ENCODE measurements at regions not wholly inside any gene's neighbourhood (a gene's known extent, or its start where the extent isn't known, plus 50 kb on each side); places are given as distances from the start of the nearest gene placed in this dataset.

- no peak overlapping the region for H3K27ac ChIP-seq
- H3K4me1 ChIP-seq = no peaks in the 10 kb centered on the region
- no peaks in the 10 kb centered on the region for H3K27me3 ChIP-seq
- no peaks in the 10 kb centered on the region for H3K36me3 ChIP-seq
- no peak for DNase-seq (ENCODE audit: low spot score in 2 of 2)
- TF ChIP-seq POLR2AphosphoS5 (IDR thresholded peaks at IDR 0.05) (no peak), CTCF (IDR thresholded peaks at IDR 0.05) (no peak), POLR2A (IDR thresholded peaks at IDR 0.05) (no peak)
- intact Hi-C loops (cut with DNase I; ENCODE audit: low total_unique reads) = no loop called here
- H3K9me3 ChIP-seq = no peaks in the 10 kb centered on the region
- H3K4me3 ChIP-seq = no peak overlapping the region
Measured at GRCh38 chr4:30879855-30880598, 159.9 kb downstream of the PCDH7 start.

DNA sequence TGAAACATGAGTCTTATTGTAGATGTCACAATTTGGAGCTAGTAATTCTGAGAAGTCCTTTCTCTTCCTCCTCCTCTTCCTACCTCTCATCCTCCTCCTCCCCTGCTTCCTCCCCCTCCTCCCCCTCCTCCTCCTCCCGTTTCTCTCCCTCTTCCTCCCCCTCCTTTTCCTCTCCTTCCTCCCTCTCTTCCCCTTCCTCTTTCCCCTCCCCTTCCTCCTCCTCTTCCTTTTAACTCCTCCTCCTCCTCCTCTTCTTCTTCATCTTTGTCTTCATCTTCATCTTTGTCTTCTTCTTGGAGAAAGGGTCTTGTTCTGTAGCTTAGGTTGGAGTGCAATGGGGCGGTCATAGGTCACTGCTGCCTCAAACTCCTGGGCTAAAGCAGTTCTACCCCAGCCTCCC, 161.8 kb downstream of the PCDH7 start:
- DNase-seq (ENCODE audit: low spot score in 2 of 2) = no peak
- H3K27me3 ChIP-seq = no peaks in the 10 kb centered on the region
- H3K36me3 ChIP-seq = no peaks in the 10 kb centered on the region
- no peak overlapping the region for H3K4me3 ChIP-seq
- no peaks in the 10 kb centered on the region for H3K9me3 ChIP-seq
- intact Hi-C loops (cut with DNase I; ENCODE audit: low total_unique reads) = no loop called here
- TF ChIP-seq POLR2AphosphoS5 (IDR thresholded peaks at IDR 0.05) (no peak), CTCF (IDR thresholded peaks at IDR 0.05) (no peak), POLR2A (IDR thresholded peaks at IDR 0.05) (no peak)
- H3K4me1 ChIP-seq = no peaks in the 10 kb centered on the region
- H3K27ac ChIP-seq = no peak overlapping the region

GRCh38 chr4:30882443-30882842, 162.3 kb downstream of the PCDH7 start:
- Histone ChIP-seq H3K4me3 (no peak overlapping the region), H3K36me3 (no peaks in the 10 kb centered on the region), H3K4me1 (no peaks in the 10 kb centered on the region), H3K27me3 (no peaks in the 10 kb centered on the region), H3K27ac (no peak overlapping the region), H3K9me3 (no peaks in the 10 kb centered on the region)
- TF ChIP-seq POLR2AphosphoS5 (IDR thresholded peaks at IDR 0.05) (no peak), POLR2A (IDR thresholded peaks at IDR 0.05) (no peak)
- no peak for DNase-seq (ENCODE audit: low spot score in 2 of 2)
- intact Hi-C loops (cut with DNase I; ENCODE audit: low total_unique reads) = no loop called here

DNA sequence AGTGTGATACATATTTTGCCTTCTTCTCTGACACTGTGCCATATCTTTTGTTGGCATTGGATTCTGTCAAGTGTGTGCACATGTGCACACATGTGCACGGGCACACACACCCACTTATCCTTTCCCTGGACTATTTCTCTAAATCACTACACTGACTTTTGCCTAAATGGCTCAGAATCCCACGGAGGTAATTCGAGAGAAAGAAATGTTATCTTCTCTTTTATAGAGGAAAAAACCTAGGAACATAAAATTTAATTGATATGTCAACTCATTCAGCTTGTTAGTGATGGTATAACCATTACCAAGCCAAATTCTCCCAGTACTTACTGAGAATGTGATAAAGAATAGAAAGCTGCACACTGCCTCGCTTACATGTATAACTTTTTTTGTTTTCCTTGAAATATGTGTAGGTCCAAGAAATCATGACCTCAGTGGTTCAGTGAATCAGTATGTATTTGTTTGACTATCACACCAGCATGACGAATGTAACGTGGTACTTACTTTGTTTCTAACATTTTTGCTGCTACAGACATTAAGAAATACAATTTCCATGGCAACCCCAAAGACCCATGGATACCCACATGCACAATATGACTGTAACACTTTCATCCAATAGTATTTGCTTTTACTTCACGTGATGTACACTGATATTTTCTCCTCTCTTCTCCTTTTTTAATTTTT, 163.0 kb downstream of the PCDH7 start:
- DNase-seq (ENCODE audit: low spot score in 2 of 2) = no peak
- no peaks in the 10 kb centered on the region for H3K36me3 ChIP-seq
- intact Hi-C loops (cut with DNase I; ENCODE audit: low total_unique reads) = no loop called here
- TF ChIP-seq CTCF (IDR thresholded peaks at IDR 0.05) (no peak), POLR2AphosphoS5 (IDR thresholded peaks at IDR 0.05) (no peak), POLR2A (IDR thresholded peaks at IDR 0.05) (no peak)
- H3K27ac ChIP-seq = no peak overlapping the region
- H3K4me3 ChIP-seq = no peak overlapping the region
- H3K9me3 ChIP-seq = no peaks in the 10 kb centered on the region
- no peaks in the 10 kb centered on the region for H3K27me3 ChIP-seq
- no peaks in the 10 kb centered on the region for H3K4me1 ChIP-seq

DNA sequence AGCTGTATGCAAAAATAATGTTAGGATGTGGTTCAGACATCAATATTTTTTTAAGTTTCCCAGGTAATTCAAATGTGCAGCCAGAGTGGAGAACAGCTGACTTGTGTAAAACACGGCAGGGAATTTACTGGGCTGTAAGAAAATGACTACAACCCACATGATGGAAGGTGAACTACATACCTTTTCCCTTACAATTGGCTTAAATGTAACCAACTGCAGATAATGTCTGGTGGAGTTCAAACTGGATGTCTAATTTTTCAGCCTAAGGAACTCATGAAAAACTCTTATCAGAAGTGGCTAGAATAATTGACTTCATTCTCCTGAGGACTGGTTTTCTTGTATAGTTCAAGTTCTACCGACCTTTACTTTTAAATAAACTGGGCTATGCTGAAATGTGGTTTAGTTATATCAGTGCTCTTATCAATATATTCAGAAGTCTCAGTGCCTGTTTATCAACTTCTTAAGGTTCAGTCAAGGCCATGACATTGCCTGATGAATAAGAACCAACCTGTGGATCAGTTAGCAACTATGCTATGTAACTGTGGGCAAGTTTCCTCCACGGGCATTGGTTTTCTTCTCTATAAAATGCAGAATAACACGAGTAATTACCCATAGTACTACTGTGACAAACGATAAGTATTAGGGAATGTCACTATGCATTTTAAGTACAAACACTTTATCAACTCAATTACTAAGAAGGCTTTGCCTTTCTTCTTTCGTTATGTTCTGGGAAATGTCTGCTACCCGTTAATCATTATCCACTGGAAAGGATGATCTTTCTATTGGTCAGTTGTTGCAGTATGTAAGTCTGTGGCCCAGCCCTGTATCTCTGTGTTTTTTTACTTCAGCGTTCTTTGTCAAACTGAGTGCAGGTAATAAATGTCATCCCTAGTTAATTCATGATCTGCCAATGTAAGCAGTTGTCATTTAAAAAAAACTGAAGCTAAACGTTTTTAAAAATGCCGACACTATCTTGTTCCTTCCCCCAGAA, 181.6 kb downstream of the PCDH7 start:
- no peaks in the 10 kb centered on the region for H3K4me1 ChIP-seq
- no peak overlapping the region for H3K27ac ChIP-seq
- DNase-seq (ENCODE audit: low spot score in 2 of 2) = no peak
- intact Hi-C loops (cut with DNase I; ENCODE audit: low total_unique reads) = no loop called here
- H3K27me3 ChIP-seq = no peaks in the 10 kb centered on the region
- H3K4me3 ChIP-seq = no peak overlapping the region
- TF ChIP-seq CTCF (IDR thresholded peaks at IDR 0.05) (no peak), POLR2AphosphoS5 (IDR thresholded peaks at IDR 0.05) (no peak), POLR2A (IDR thresholded peaks at IDR 0.05) (no peak)
- H3K9me3 ChIP-seq = no peaks in the 10 kb centered on the region
- H3K36me3 ChIP-seq = no peaks in the 10 kb centered on the region
